ENCODE measurements at regions not wholly inside any gene's neighbourhood (a gene's known extent, or its start where the extent isn't known, plus 50 kb on each side); places are given as distances from the start of the nearest gene placed in this dataset.
"Not testable (repeated sequence)": the region's sequence is repeated elsewhere in the genome, so short reads cannot be mapped to it uniquely, and the experiment has no call there.

GRCh38 chr5:25540628-25541027 is 895.9 kb upstream of the CDH10 start:
- Histone ChIP-seq H3K9me2 (replicated peaks; ENCODE audit: insufficient read depth, low read length) (no peaks in the 10 kb centered on the region), H3K79me2 (ENCODE audit: low read length) (no peaks in the 10 kb centered on the region), H3K27me3 (ENCODE audit: low read length) (no peaks in the 10 kb centered on the region), H2AFZ (ENCODE audit: low read length) (peak overlapping the region; percentile 17; the same call in 1 of the 2 replicates), H3K36me3 (ENCODE audit: insufficient read depth, low read length) (no peaks in the 10 kb centered on the region), H3K4me2 (ENCODE audit: low read depth, low read length, poor library complexity, severe bottlenecking) (no peak overlapping the region), H4K20me1 (ENCODE audit: insufficient read depth, low read depth, low read length) (no peaks in the 10 kb centered on the region), H3K9ac (ENCODE audit: low read length) (no peak overlapping the region), H3K4me3 (ENCODE audit: low read length) (no peak overlapping the region), H3K4me1 (ENCODE audit: low read length) (no peaks in the 10 kb centered on the region), H3K27ac (ENCODE audit: low read length) (no peak overlapping the region), H3K9me3 (ENCODE audit: low read length) (peaks cover 6% of the 10 kb centered on the region)
- no peak for DNase-seq

- Histone ChIP-seq H3K4me1 (ENCODE audit: low read length) (no peaks in the 10 kb centered on the region), H2AFZ (ENCODE audit: low read length) (peak overlapping the region; percentile 17; the same call in 1 of the 2 replicates), H3K9me2 (replicated peaks; ENCODE audit: insufficient read depth, low read length) (no peaks in the 10 kb centered on the region), H3K27me3 (ENCODE audit: low read length) (no peaks in the 10 kb centered on the region), H3K27ac (ENCODE audit: low read length) (no peak overlapping the region), H3K9ac (ENCODE audit: low read length) (no peak overlapping the region), H3K79me2 (ENCODE audit: low read length) (no peaks in the 10 kb centered on the region), H3K4me3 (ENCODE audit: low read length) (no peak overlapping the region), H4K20me1 (ENCODE audit: insufficient read depth, low read depth, low read length) (no peaks in the 10 kb centered on the region), H3K9me3 (ENCODE audit: low read length) (peaks cover 6% of the 10 kb centered on the region), H3K4me2 (ENCODE audit: low read depth, low read length, poor library complexity, severe bottlenecking) (no peak overlapping the region), H3K36me3 (ENCODE audit: insufficient read depth, low read length) (no peaks in the 10 kb centered on the region)
- no peak for DNase-seq
Measured at GRCh38 chr5:25539536-25539935, 894.8 kb upstream of the CDH10 start.

- DNase-seq; H3K9ac ChIP-seq (ENCODE audit: low read length); H3K36me3 ChIP-seq (ENCODE audit: insufficient read depth, low read length); H3K4me2 ChIP-seq (ENCODE audit: low read depth, low read length, poor library complexity, severe bottlenecking); H3K4me1 ChIP-seq (ENCODE audit: low read length); H3K27me3 ChIP-seq (ENCODE audit: low read length); H3K9me2 ChIP-seq (replicated peaks; ENCODE audit: insufficient read depth, low read length); H3K4me3 ChIP-seq (ENCODE audit: low read length); H3K27ac ChIP-seq (ENCODE audit: low read length); H4K20me1 ChIP-seq (ENCODE audit: insufficient read depth, low read depth, low read length); H2AFZ ChIP-seq (ENCODE audit: low read length); H3K79me2 ChIP-seq (ENCODE audit: low read length): not testable (repeated sequence)
- H3K9me3 ChIP-seq (ENCODE audit: low read length) = peaks cover 16% of the 10 kb centered on the region
Measured at GRCh38 chr5:25536461-25536860, 891.7 kb upstream of the CDH10 start.

GRCh38 chr5:25516141-25516540 is 871.4 kb upstream of the CDH10 start:
- no peaks in the 10 kb centered on the region for H4K20me1 ChIP-seq (ENCODE audit: insufficient read depth, low read depth, low read length)
- H3K9me2 ChIP-seq (replicated peaks; ENCODE audit: insufficient read depth, low read length) = no peaks in the 10 kb centered on the region
- H3K36me3 ChIP-seq (ENCODE audit: insufficient read depth, low read length) = no peaks in the 10 kb centered on the region
- H3K4me1 ChIP-seq (ENCODE audit: low read length) = no peaks in the 10 kb centered on the region
- no peak overlapping the region for H2AFZ ChIP-seq (ENCODE audit: low read length)
- no peak overlapping the region for H3K9ac ChIP-seq (ENCODE audit: low read length)
- no peak overlapping the region for H3K4me2 ChIP-seq (ENCODE audit: low read depth, low read length, poor library complexity, severe bottlenecking)
- no peaks in the 10 kb centered on the region for H3K9me3 ChIP-seq (ENCODE audit: low read length)
- no peak overlapping the region for H3K27ac ChIP-seq (ENCODE audit: low read length)
- no peaks in the 10 kb centered on the region for H3K79me2 ChIP-seq (ENCODE audit: low read length)
- no peaks in the 10 kb centered on the region for H3K27me3 ChIP-seq (ENCODE audit: low read length)
- H3K4me3 ChIP-seq (ENCODE audit: low read length) = no peak overlapping the region
- DNase-seq = no peak

- Histone ChIP-seq H3K9me2 (replicated peaks; ENCODE audit: insufficient read depth, low read length) (no peaks in the 10 kb centered on the region), H3K27me3 (ENCODE audit: low read length) (no peaks in the 10 kb centered on the region), H2AFZ (ENCODE audit: low read length) (no peak overlapping the region)
Measured at GRCh38 chr5:25515525-25515924, 870.7 kb upstream of the CDH10 start.

GRCh38 chr5:25510692-25511091 is 865.9 kb upstream of the CDH10 start:
- H3K9ac ChIP-seq (ENCODE audit: low read length); H3K27ac ChIP-seq (ENCODE audit: low read length); H3K79me2 ChIP-seq (ENCODE audit: low read length); DNase-seq; H4K20me1 ChIP-seq (ENCODE audit: insufficient read depth, low read depth, low read length); H3K9me2 ChIP-seq (replicated peaks; ENCODE audit: insufficient read depth, low read length); H3K4me1 ChIP-seq (ENCODE audit: low read length); H3K9me3 ChIP-seq (ENCODE audit: low read length); H3K4me3 ChIP-seq (ENCODE audit: low read length); H3K27me3 ChIP-seq (ENCODE audit: low read length); H2AFZ ChIP-seq (ENCODE audit: low read length); H3K4me2 ChIP-seq (ENCODE audit: low read depth, low read length, poor library complexity, severe bottlenecking); H3K36me3 ChIP-seq (ENCODE audit: insufficient read depth, low read length): not testable (repeated sequence)

More at GRCh38 chr5:25515525-25515924, 870.7 kb upstream of the CDH10 start:
- Histone ChIP-seq H3K4me3 (ENCODE audit: low read length) (no peak overlapping the region), H3K4me2 (ENCODE audit: low read depth, low read length, poor library complexity, severe bottlenecking) (no peak overlapping the region), H3K9me3 (ENCODE audit: low read length) (no peaks in the 10 kb centered on the region), H3K36me3 (ENCODE audit: insufficient read depth, low read length) (no peaks in the 10 kb centered on the region), H3K79me2 (ENCODE audit: low read length) (no peaks in the 10 kb centered on the region), H3K9ac (ENCODE audit: low read length) (no peak overlapping the region), H4K20me1 (ENCODE audit: insufficient read depth, low read depth, low read length) (no peaks in the 10 kb centered on the region), H3K27ac (ENCODE audit: low read length) (no peak overlapping the region), H3K4me1 (ENCODE audit: low read length) (no peaks in the 10 kb centered on the region)
- no peak for DNase-seq

GRCh38 chr5:25508011-25508410 is 863.2 kb upstream of the CDH10 start:
- not testable (repeated sequence) for H3K27me3 ChIP-seq (ENCODE audit: low read length); H3K36me3 ChIP-seq (ENCODE audit: insufficient read depth, low read length); H4K20me1 ChIP-seq (ENCODE audit: insufficient read depth, low read depth, low read length)

GRCh38 chr5:25500635-25501034 is 855.9 kb upstream of the CDH10 start:
- H3K27me3 ChIP-seq (ENCODE audit: low read length) = no peaks in the 10 kb centered on the region
- H3K36me3 ChIP-seq (ENCODE audit: insufficient read depth, low read length) = no peaks in the 10 kb centered on the region
- no peak overlapping the region for H3K9ac ChIP-seq (ENCODE audit: low read length)
- H3K4me1 ChIP-seq (ENCODE audit: low read length) = peaks cover 3% of the 10 kb centered on the region; the same call in 1 of the 2 replicates
- no peaks in the 10 kb centered on the region for H3K9me2 ChIP-seq (replicated peaks; ENCODE audit: insufficient read depth, low read length)
- no peak overlapping the region for H3K27ac ChIP-seq (ENCODE audit: low read length)
- no peak overlapping the region for H3K4me2 ChIP-seq (ENCODE audit: low read depth, low read length, poor library complexity, severe bottlenecking)
- H3K9me3 ChIP-seq (ENCODE audit: low read length) = peaks cover 1% of the 10 kb centered on the region; the same call in 1 of the 2 replicates
- no peaks in the 10 kb centered on the region for H4K20me1 ChIP-seq (ENCODE audit: insufficient read depth, low read depth, low read length)
- H3K4me3 ChIP-seq (ENCODE audit: low read length) = no peak overlapping the region
- H3K79me2 ChIP-seq (ENCODE audit: low read length) = no peaks in the 10 kb centered on the region
- no peak for DNase-seq
- H2AFZ ChIP-seq (ENCODE audit: low read length) = no peak overlapping the region

More at GRCh38 chr5:25508011-25508410, 863.2 kb upstream of the CDH10 start:
- not testable (repeated sequence) for H3K9me2 ChIP-seq (replicated peaks; ENCODE audit: insufficient read depth, low read length); H3K4me3 ChIP-seq (ENCODE audit: low read length); H3K9ac ChIP-seq (ENCODE audit: low read length); H3K4me2 ChIP-seq (ENCODE audit: low read depth, low read length, poor library complexity, severe bottlenecking); H3K4me1 ChIP-seq (ENCODE audit: low read length); H3K79me2 ChIP-seq (ENCODE audit: low read length); H3K9me3 ChIP-seq (ENCODE audit: low read length); DNase-seq; H3K27ac ChIP-seq (ENCODE audit: low read length); H2AFZ ChIP-seq (ENCODE audit: low read length)
